Pancreas (tissue), 10 donors: ENCODE measurements at regions not wholly inside any gene's neighbourhood (a gene's known extent, or its start where the extent isn't known, plus 50 kb on each side); places are given as distances from the start of the nearest gene placed in this dataset.

ENCODE experiments used
- ATAC-seq, 4 donors: fragments of 200-7000 bp; cut with Tn5 transposase; one replicate each; pipeline versions ENCODE4 v1.8.0 to v1.9.1; 2020; ENCODE audit warnings: mild to moderate bottlenecking in 4 of 4, moderate library complexity in 4 of 4
- DNase-seq, 6 donors: peaks; one replicate each; pipeline ENCODE4 v3.0.0-alpha.2; 2020
- FAIRE-seq: peaks from 2 replicates; lab custom pipeline; 2012; peaks lifted over from hg19 to GRCh38; lab: Jason Lieb, UNC
- H3K27ac ChIP-seq, 4 donors: fragments of 200-600 bp; sonication (generic); 1 replicate in 3 of 4; 2 replicates in 1 of 4; pipeline versions ENCODE4 v1.5.0 to v1.8.0; 2020
- H3K27me3 ChIP-seq, 4 donors: fragments of 200-600 bp; one replicate each; pipeline ENCODE4 v1.8.0; 2021
- H3K36me3 ChIP-seq, 3 donors: fragments of 200-600 bp; sonication (generic) in 1 of 3; one replicate each; pipeline versions ENCODE4 v1.5.0 to v1.8.0; 2020 to 2021
- H3K4me1 ChIP-seq, 3 donors: fragments of 200-600 bp; one replicate each; pipeline ENCODE4 v1.8.0; 2021
- H3K4me3 ChIP-seq, 4 donors: fragments of 200-600 bp; sonication (generic) in 2 of 4; one replicate each; pipeline versions ENCODE4 v1.5.0 to v1.8.0; 2020 to 2021
- H3K9me3 ChIP-seq, 4 donors: fragments of 200-600 bp; one replicate each; pipeline ENCODE4 v1.8.0; 2021
- WGBS, 2 donors: extraction: QIAGEN DNeasy Blood & Tissue Kit; methylation state at CpG; one replicate each; pipeline ENCODE4 v1.1.7; 2013; 5-methylcytosine and 5-hydroxymethylcytosine counted together
- intact Hi-C, 3 donors: fragments of 100-400 bp; cut with DNase I; formaldehyde crosslinking; loops; one replicate each; pipeline versions ENCODE4 v1.11.1 to v1.14.2; 2022
- TF ChIP-seq, protein P1 (sequence below), 4 donors: fragments of 200-600 bp; sonication (generic) in 3 of 4; IDR thresholded peaks; one replicate each; pipeline versions ENCODE4 v1.5.0 to v1.8.0; 2021; ENCODE audit warnings: antibody characterized with exemption in 4 of 4
- donor health status: healthy with polysubstance abuse.
- donor health status: DM: no; HTN: no; CAD: no; lungs with moderate emphysema.
- donor health status: DM: no; HTN: no; CAD: no.
- donor health status: control.
- donor health status: control.
- donor health status: Bipolar disorder and iron deficiency.
- donor health status: DM: yes; HTN: yes; CAD: no.
- donor health status: DM: no; HTN: no; CAD: no.
- donor health status: DM: no; HTN: no; CAD: no.
- donor health status: DM: yes; HTN: yes; CAD: no.

DNA sequence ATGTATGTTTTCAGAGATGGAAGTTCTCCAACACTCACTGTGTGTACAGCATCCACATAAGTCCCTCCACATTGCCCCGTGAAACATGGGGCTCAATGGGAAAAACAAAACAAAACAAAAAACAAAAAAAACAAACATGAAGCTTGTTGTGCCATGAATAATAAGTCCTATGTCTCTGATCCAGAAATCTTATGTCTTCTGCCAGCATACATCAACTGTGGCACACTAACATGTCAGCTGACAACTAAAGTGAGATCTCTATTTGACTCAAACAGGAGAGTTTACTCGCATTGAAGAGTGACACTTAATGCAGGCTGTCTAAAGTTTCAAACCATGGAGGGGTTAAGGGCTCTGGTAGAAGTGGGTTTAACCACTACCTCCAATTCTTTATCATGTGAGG lies 180.2 kb upstream of the ROBO1 start:
- ATAC-seq (no peak), DNase-seq (no peak), FAIRE-seq (no peak)
- Histone ChIP-seq H3K4me3 (no peak overlapping the region), H3K9me3 (no peaks in the 10 kb centered on the region), H3K27me3 (no peaks in the 10 kb centered on the region), H3K27ac (no peak overlapping the region), H3K36me3 (no peaks in the 10 kb centered on the region), H3K4me1 (no peaks in the 10 kb centered on the region)
- TF ChIP-seq, protein P1, sequence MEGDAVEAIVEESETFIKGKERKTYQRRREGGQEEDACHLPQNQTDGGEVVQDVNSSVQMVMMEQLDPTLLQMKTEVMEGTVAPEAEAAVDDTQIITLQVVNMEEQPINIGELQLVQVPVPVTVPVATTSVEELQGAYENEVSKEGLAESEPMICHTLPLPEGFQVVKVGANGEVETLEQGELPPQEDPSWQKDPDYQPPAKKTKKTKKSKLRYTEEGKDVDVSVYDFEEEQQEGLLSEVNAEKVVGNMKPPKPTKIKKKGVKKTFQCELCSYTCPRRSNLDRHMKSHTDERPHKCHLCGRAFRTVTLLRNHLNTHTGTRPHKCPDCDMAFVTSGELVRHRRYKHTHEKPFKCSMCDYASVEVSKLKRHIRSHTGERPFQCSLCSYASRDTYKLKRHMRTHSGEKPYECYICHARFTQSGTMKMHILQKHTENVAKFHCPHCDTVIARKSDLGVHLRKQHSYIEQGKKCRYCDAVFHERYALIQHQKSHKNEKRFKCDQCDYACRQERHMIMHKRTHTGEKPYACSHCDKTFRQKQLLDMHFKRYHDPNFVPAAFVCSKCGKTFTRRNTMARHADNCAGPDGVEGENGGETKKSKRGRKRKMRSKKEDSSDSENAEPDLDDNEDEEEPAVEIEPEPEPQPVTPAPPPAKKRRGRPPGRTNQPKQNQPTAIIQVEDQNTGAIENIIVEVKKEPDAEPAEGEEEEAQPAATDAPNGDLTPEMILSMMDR (IDR thresholded peaks at IDR 0.05), result no peak
- intact Hi-C loops, result no loop called here
- 65 to 86% methylated on average over 2 of the region's 2 CpGs for WGBS, 2 donors

- intact Hi-C loops, result no loop called here
- no peaks in the 10 kb centered on the region for H3K36me3 ChIP-seq
- ATAC-seq (no peak), FAIRE-seq (no peak), DNase-seq (no peak)
- H3K4me3 ChIP-seq, result no peak overlapping the region
- H3K27ac ChIP-seq, result no peak overlapping the region
- H3K9me3 ChIP-seq, result no peaks in the 10 kb centered on the region
- H3K4me1 ChIP-seq, result no peaks in the 10 kb centered on the region
- WGBS, 2 donors, result 66 to 83% methylated on average over 1 of the region's 1 CpG
- TF ChIP-seq, protein P1 (IDR thresholded peaks at IDR 0.05), result no peak
- no peaks in the 10 kb centered on the region for H3K27me3 ChIP-seq
Observed at GRCh38 chr3:79947469-79947868, 179.7 kb upstream of the ROBO1 start.

GRCh38 chr3:79937567-79937966 lies 169.8 kb upstream of the ROBO1 start:
- peak in 3 of 4 donors; percentile 35 to 44 (median 42) for ATAC-seq
- H3K27me3 ChIP-seq, result no peaks in the 10 kb centered on the region
- no peak overlapping the region for H3K4me3 ChIP-seq
- H3K9me3 ChIP-seq, result no peaks in the 10 kb centered on the region
- DNase-seq, result no peak
- intact Hi-C loops, result no loop called here
- WGBS, 2 donors, result 25 to 29% methylated on average over 1 of the region's 1 CpG
- no peaks in the 10 kb centered on the region for H3K4me1 ChIP-seq
- no peaks in the 10 kb centered on the region for H3K36me3 ChIP-seq
- no peak overlapping the region for H3K27ac ChIP-seq
- no peak for FAIRE-seq
- TF ChIP-seq, protein P1 (IDR thresholded peaks at IDR 0.05), result no peak

DNA sequence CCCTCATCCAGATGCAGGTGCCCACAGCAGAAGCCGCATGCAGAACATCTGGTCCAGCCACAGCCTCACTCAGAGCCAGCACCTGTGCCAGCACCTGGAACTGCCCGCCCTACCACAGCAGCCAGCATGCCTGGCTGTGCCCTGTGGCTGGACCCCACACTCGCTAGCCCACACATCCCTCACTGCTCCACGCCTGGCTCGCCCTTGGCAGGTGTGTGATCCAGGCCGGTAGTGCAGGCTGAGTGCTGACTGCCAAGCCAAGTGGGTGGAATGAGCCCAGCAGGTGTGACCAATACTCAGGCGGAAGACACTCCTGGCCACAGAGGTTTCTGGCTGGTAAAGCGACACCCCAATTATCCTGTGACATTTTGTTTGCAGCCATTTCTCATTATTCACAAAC lies 162.4 kb upstream of the ROBO1 start:
- no peaks in the 10 kb centered on the region for H3K4me1 ChIP-seq
- H3K4me3 ChIP-seq, result no peak overlapping the region
- H3K36me3 ChIP-seq, result no peaks in the 10 kb centered on the region
- 73 to 81% methylated on average over 8 of the region's 8 CpGs for WGBS, 2 donors
- H3K27me3 ChIP-seq, result no peaks in the 10 kb centered on the region
- H3K27ac ChIP-seq, result no peak overlapping the region
- intact Hi-C loops, result no loop called here
- no peaks in the 10 kb centered on the region for H3K9me3 ChIP-seq
- DNase-seq (peak in 1 of 6 donors; percentile 42), ATAC-seq (no peak), FAIRE-seq (no peak)
- TF ChIP-seq, protein P1 (IDR thresholded peaks at IDR 0.05), result no peak

DNA sequence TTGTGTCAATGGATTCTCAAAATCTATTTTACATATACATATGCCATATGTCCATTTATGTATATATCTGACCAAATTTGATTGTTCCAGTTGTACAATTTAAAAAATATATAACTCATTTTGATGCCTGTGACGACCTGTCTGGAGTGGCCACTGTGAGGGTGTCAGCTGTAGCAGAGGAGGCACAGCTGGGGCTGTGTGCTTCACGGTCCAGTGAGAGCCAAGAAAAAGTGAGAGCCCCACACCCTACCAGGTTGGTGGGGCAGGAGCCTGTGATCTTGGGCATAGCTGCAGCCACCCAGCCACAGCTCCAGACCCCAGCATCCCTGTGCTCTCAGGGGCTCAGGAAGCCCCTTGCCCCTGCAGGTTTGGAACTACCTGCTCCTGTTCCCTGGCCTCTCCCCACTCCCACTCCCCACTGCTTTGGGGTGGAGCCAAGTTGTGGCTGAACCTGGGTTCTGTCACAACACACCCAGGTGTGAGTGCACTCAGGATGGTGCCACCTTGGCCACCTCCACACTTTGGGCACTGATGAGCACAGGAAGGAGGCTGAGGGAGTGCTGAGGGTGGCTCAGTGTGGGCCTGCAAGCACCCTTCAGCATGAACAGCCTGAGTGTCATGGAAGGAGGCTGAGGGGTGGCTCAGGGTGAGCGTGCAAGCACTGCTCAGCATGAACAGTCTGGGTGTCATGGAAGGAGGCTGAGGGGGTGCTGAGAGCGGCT lies 161.1 kb upstream of the ROBO1 start:
- H3K27ac ChIP-seq, result no peak overlapping the region
- no peak for FAIRE-seq
- H3K27me3 ChIP-seq, result no peaks in the 10 kb centered on the region
- H3K36me3 ChIP-seq, result no peaks in the 10 kb centered on the region
- intact Hi-C loops, result no loop called here
- H3K4me1 ChIP-seq, result no peaks in the 10 kb centered on the region
- TF ChIP-seq, protein P1 (IDR thresholded peaks at IDR 0.05), result no peak
- H3K4me3 ChIP-seq, result no peak overlapping the region
- DNase-seq, result peak in 2 of 6 donors; percentile 17 to 50
- no peaks in the 10 kb centered on the region for H3K9me3 ChIP-seq
- ATAC-seq, result no peak
- 62 to 65% methylated on average over 4 of the region's 4 CpGs for WGBS, 2 donors
